Karpas-422 (cell line): ENCODE measurements at regions not wholly inside any gene's neighbourhood (a gene's known extent, or its start where the extent isn't known, plus 50 kb on each side); places are given as distances from the start of the nearest gene placed in this dataset.
"Not testable (repeated sequence)": the region's sequence is repeated elsewhere in the genome, so short reads cannot be mapped to it uniquely, and the experiment has no call there.

ENCODE experiments used
- DNase-seq: peaks from one replicate; pipeline ENCODE4 v3.0.0-alpha.2; 2015
- H2AFZ ChIP-seq: fragments of 200-600 bp; sonication (generic); 2 replicates; pipeline ENCODE4 v1.6.1; 2014; ENCODE audit warnings: antibody characterized with exemption, low read length, mixed read lengths
- H3K27ac ChIP-seq: fragments of 200-600 bp; sonication (generic); 2 replicates; pipeline ENCODE4 v1.5.1; 2014; ENCODE audit warnings: mild to moderate bottlenecking, low read length, moderate library complexity
- H3K27me3 ChIP-seq: fragments of 200-600 bp; sonication (generic); 2 replicates; pipeline ENCODE4 v1.6.1; 2014; ENCODE audit warnings: low read length, mixed read lengths
- H3K36me3 ChIP-seq: fragments of 200-600 bp; sonication (generic); 2 replicates; pipeline ENCODE4 v1.6.1; 2014; ENCODE audit warnings: low read length, mixed read lengths; ENCODE audit not compliant: insufficient read depth
- H3K4me1 ChIP-seq: fragments of 200-600 bp; sonication (generic); 2 replicates; pipeline ENCODE4 v1.6.1; 2014; ENCODE audit warnings: mild to moderate bottlenecking, low read length, mixed read lengths
- H3K4me2 ChIP-seq: fragments of 200-600 bp; sonication (generic); 2 replicates; pipeline ENCODE4 v1.6.1; 2014; ENCODE audit warnings: low read length, low read depth, mild to moderate bottlenecking; ENCODE audit not compliant: poor library complexity, severe bottlenecking
- H3K4me3 ChIP-seq: fragments of 200-600 bp; sonication (generic); 2 replicates; pipeline ENCODE4 v1.5.1; 2014; ENCODE audit warnings: mild to moderate bottlenecking, antibody characterized with exemption, low read length, mixed read lengths
- H3K79me2 ChIP-seq: fragments of 200-600 bp; sonication (generic); 2 replicates; pipeline ENCODE4 v1.6.1; 2014; ENCODE audit warnings: mild to moderate bottlenecking, low read length, mixed read lengths
- H3K9ac ChIP-seq: fragments of 200-600 bp; sonication (generic); 2 replicates; pipeline ENCODE4 v1.6.0; 2014; ENCODE audit warnings: low read length
- H3K9me2 ChIP-seq: fragments of 200-600 bp; sonication (generic), shearing (Covaris generic); replicated peaks from 2 replicates; pipeline ENCODE4 v1.6.0; 2014; ENCODE audit warnings: mild to moderate bottlenecking, low read length, moderate library complexity; ENCODE audit not compliant: insufficient read depth
- H3K9me3 ChIP-seq: fragments of 300-700, 200-600 bp; sonication (generic); 2 replicates; pipeline ENCODE4 v1.6.1; 2014; ENCODE audit warnings: low read length, mixed read lengths
- H4K20me1 ChIP-seq: fragments of 200-600 bp; sonication (generic); 2 replicates; pipeline ENCODE4 v1.6.1; 2014; ENCODE audit warnings: mild to moderate bottlenecking, antibody characterized with exemption, low read length, low read depth; ENCODE audit not compliant: insufficient read depth

GRCh38 chr12:90574676-90575075 is 380.3 kb downstream of the CCER1 start:
- H3K4me2 ChIP-seq, result no peak overlapping the region
- H3K27me3 ChIP-seq, result no peaks in the 10 kb centered on the region
- H3K36me3 ChIP-seq, result no peaks in the 10 kb centered on the region
- H3K9me2 ChIP-seq, result no peaks in the 10 kb centered on the region
- no peaks in the 10 kb centered on the region for H3K79me2 ChIP-seq
- H2AFZ ChIP-seq, result no peak overlapping the region
- no peak overlapping the region for H3K9ac ChIP-seq
- H3K27ac ChIP-seq, result no peak overlapping the region
- peaks cover 19% of the 10 kb centered on the region; the same call in 1 of the 2 replicates for H3K9me3 ChIP-seq
- no peak for DNase-seq
- H3K4me3 ChIP-seq, result no peak overlapping the region
- no peaks in the 10 kb centered on the region for H4K20me1 ChIP-seq
- H3K4me1 ChIP-seq, result no peaks in the 10 kb centered on the region

DNA sequence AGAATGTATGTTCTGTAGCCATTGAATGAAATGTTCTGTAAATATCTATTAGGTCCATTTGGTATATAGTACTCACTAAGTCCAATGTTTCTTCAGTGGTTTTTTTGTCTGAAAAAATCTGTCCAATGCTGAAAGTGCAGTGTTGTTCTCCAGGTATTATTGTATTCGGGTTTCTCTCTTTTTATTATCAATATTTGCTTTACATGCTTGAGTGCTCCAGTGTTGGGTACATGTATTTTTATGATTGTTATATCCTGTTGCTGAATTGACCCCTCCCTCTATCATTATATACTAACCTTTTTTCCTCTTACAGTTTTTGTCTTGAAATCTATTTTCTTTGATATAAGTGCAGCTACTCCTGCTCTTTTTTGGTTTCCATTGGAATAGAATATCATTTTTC is 382.2 kb downstream of the CCER1 start:
- H4K20me1 ChIP-seq, result no peaks in the 10 kb centered on the region
- H3K9me3 ChIP-seq, result peaks cover 16% of the 10 kb centered on the region; the same call in 1 of the 2 replicates
- H3K27ac ChIP-seq, result no peak overlapping the region
- H3K27me3 ChIP-seq, result no peaks in the 10 kb centered on the region
- H3K4me3 ChIP-seq, result no peak overlapping the region
- H3K4me1 ChIP-seq, result no peaks in the 10 kb centered on the region
- H3K79me2 ChIP-seq, result no peaks in the 10 kb centered on the region
- no peaks in the 10 kb centered on the region for H3K9me2 ChIP-seq
- DNase-seq, result no peak
- no peak overlapping the region for H2AFZ ChIP-seq
- H3K36me3 ChIP-seq, result no peaks in the 10 kb centered on the region
- H3K4me2 ChIP-seq, result no peak overlapping the region
- no peak overlapping the region for H3K9ac ChIP-seq

GRCh38 chr12:90569685-90570084 is 385.3 kb downstream of the CCER1 start:
- no peak overlapping the region for H3K4me3 ChIP-seq
- H3K4me1 ChIP-seq, result no peaks in the 10 kb centered on the region
- no peak overlapping the region for H3K4me2 ChIP-seq
- no peak overlapping the region for H3K9ac ChIP-seq
- no peaks in the 10 kb centered on the region for H3K79me2 ChIP-seq
- peaks cover 19% of the 10 kb centered on the region for H3K9me3 ChIP-seq
- DNase-seq, result no peak
- no peaks in the 10 kb centered on the region for H3K36me3 ChIP-seq
- no peaks in the 10 kb centered on the region for H3K9me2 ChIP-seq
- no peaks in the 10 kb centered on the region for H3K27me3 ChIP-seq
- no peak overlapping the region for H2AFZ ChIP-seq
- no peak overlapping the region for H3K27ac ChIP-seq
- H4K20me1 ChIP-seq, result no peaks in the 10 kb centered on the region

DNA sequence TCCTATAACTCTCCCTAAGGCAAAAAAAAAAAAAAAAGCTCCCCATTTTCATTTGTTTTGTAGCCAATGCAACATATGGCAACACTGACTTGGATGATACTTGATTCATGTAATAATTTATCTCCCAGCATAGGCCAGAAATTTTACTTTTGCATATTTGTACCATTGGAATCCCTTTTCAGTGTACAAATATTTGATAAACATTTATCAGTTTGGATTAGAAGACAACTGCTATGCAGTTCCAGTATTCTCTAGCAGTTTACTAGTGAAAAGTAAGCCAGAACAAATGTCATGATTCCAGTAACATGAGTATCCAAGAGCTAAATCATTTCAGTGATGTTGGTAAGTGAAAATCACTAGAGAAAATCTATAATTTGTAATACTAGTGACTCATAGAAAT is 392.3 kb downstream of the CCER1 start:
- Histone ChIP-seq H3K4me1 (no peaks in the 10 kb centered on the region), H3K79me2 (no peaks in the 10 kb centered on the region), H3K9me3 (peaks cover 17% of the 10 kb centered on the region), H3K27me3 (no peaks in the 10 kb centered on the region), H4K20me1 (no peaks in the 10 kb centered on the region), H3K4me3 (no peak overlapping the region), H3K36me3 (no peaks in the 10 kb centered on the region), H3K9me2 (no peaks in the 10 kb centered on the region), H2AFZ (no peak overlapping the region), H3K27ac (no peak overlapping the region), H3K4me2 (no peak overlapping the region), H3K9ac (no peak overlapping the region)
- DNase-seq, result no peak

- no peak overlapping the region for H3K9ac ChIP-seq
Measured at GRCh38 chr12:90548595-90548994, 406.4 kb downstream of the CCER1 start.

GRCh38 chr12:90546511-90546910 is 408.5 kb downstream of the CCER1 start:
- no peaks in the 10 kb centered on the region for H3K79me2 ChIP-seq
- H3K9me2 ChIP-seq, result no peaks in the 10 kb centered on the region
- H4K20me1 ChIP-seq, result no peaks in the 10 kb centered on the region
- no peak overlapping the region for H3K9ac ChIP-seq
- no peaks in the 10 kb centered on the region for H3K27me3 ChIP-seq
- no peaks in the 10 kb centered on the region for H3K4me1 ChIP-seq
- no peaks in the 10 kb centered on the region for H3K36me3 ChIP-seq
- H3K4me3 ChIP-seq, result no peak overlapping the region
- H3K27ac ChIP-seq, result no peak overlapping the region
- peaks cover 3% of the 10 kb centered on the region; the same call in 1 of the 2 replicates for H3K9me3 ChIP-seq
- H3K4me2 ChIP-seq, result no peak overlapping the region
- no peak overlapping the region for H2AFZ ChIP-seq
- no peak for DNase-seq

More at GRCh38 chr12:90548595-90548994, 406.4 kb downstream of the CCER1 start:
- no peaks in the 10 kb centered on the region for H3K27me3 ChIP-seq
- no peak overlapping the region for H3K27ac ChIP-seq
- peaks cover 3% of the 10 kb centered on the region; the same call in 1 of the 2 replicates for H3K9me3 ChIP-seq
- no peaks in the 10 kb centered on the region for H3K9me2 ChIP-seq
- no peak overlapping the region for H3K4me3 ChIP-seq
- DNase-seq, result no peak
- H3K4me2 ChIP-seq, result no peak overlapping the region
- H3K36me3 ChIP-seq, result no peaks in the 10 kb centered on the region
- H4K20me1 ChIP-seq, result no peaks in the 10 kb centered on the region
- no peaks in the 10 kb centered on the region for H3K79me2 ChIP-seq
- H3K4me1 ChIP-seq, result no peaks in the 10 kb centered on the region
- no peak overlapping the region for H2AFZ ChIP-seq

GRCh38 chr12:90543841-90544240 is 411.1 kb downstream of the CCER1 start:
- H3K4me2 ChIP-seq, result no peak overlapping the region
- H3K9me2 ChIP-seq, result no peaks in the 10 kb centered on the region
- no peak overlapping the region for H3K9ac ChIP-seq
- H2AFZ ChIP-seq, result no peak overlapping the region
- H3K4me3 ChIP-seq, result no peak overlapping the region
- H3K27me3 ChIP-seq, result no peaks in the 10 kb centered on the region
- no peaks in the 10 kb centered on the region for H3K79me2 ChIP-seq
- no peak for DNase-seq
- peaks cover 3% of the 10 kb centered on the region; the same call in 1 of the 2 replicates for H3K9me3 ChIP-seq
- no peaks in the 10 kb centered on the region for H4K20me1 ChIP-seq
- H3K36me3 ChIP-seq, result no peaks in the 10 kb centered on the region
- no peak overlapping the region for H3K27ac ChIP-seq
- H3K4me1 ChIP-seq, result no peaks in the 10 kb centered on the region

DNA sequence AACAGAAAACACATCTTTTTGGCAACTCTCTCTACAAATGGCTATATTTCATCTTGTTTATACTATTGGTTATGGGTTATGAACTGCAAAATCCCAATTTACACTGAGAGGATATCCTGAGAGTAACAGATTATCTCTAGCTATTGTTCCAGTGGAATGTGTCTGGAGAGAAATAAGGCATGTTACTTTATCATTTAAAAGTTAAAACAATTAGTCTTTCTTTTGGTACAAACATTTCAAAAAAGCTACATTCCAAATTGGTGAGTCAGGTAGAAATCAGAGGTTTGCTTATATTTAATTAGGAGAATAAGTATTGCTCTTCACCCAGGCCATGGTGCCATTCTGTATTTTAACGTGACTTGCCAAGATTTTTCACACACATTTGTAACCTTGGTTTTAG is 411.6 kb downstream of the CCER1 start:
- H3K27ac ChIP-seq, result no peak overlapping the region
- H2AFZ ChIP-seq, result no peak overlapping the region
- no peaks in the 10 kb centered on the region for H3K79me2 ChIP-seq
- H3K4me1 ChIP-seq, result no peaks in the 10 kb centered on the region
- H3K4me2 ChIP-seq, result no peak overlapping the region
- no peak overlapping the region for H3K9ac ChIP-seq
- peaks cover 3% of the 10 kb centered on the region; the same call in 1 of the 2 replicates for H3K9me3 ChIP-seq
- H3K9me2 ChIP-seq, result no peaks in the 10 kb centered on the region
- H3K4me3 ChIP-seq, result no peak overlapping the region
- H4K20me1 ChIP-seq, result no peaks in the 10 kb centered on the region
- H3K36me3 ChIP-seq, result no peaks in the 10 kb centered on the region
- no peaks in the 10 kb centered on the region for H3K27me3 ChIP-seq
- no peak for DNase-seq

- H3K27ac ChIP-seq, H3K27me3 ChIP-seq, H2AFZ ChIP-seq, DNase-seq, H3K4me2 ChIP-seq, H3K36me3 ChIP-seq, H3K4me3 ChIP-seq, H3K9me3 ChIP-seq, H3K9ac ChIP-seq, H4K20me1 ChIP-seq, H3K79me2 ChIP-seq, H3K9me2 ChIP-seq, H3K4me1 ChIP-seq: not testable (repeated sequence)
Measured at GRCh38 chr12:90542852-90543251, 412.1 kb downstream of the CCER1 start.
